ENCODE measurements at regions not wholly inside any gene's neighbourhood (a gene's known extent, or its start where the extent isn't known, plus 50 kb on each side); places are given as distances from the start of the nearest gene placed in this dataset.

GRCh38 chr6:132068766-132069165, 117.6 kb upstream of the CCN2 start:
- no peak overlapping the region for H3K4me3 Mint-ChIP-seq (ENCODE audit: unreplicated experiment)
- TF ChIP-seq CTCF (IDR thresholded peaks at IDR 0.05): no peak
- peaks cover 25% of the 10 kb centered on the region for H3K4me1 Mint-ChIP-seq (ENCODE audit: unreplicated experiment)
- peaks cover 3% of the 10 kb centered on the region for H3K9me3 Mint-ChIP-seq (ENCODE audit: unreplicated experiment)
- H3K27me3 Mint-ChIP-seq (ENCODE audit: unreplicated experiment): no peaks in the 10 kb centered on the region
- H3K36me3 Mint-ChIP-seq (ENCODE audit: unreplicated experiment): peaks cover 2% of the 10 kb centered on the region
- H3K27ac Mint-ChIP-seq (ENCODE audit: unreplicated experiment): peak overlapping the region; percentile 21
- DNase-seq (ENCODE audit: extremely low spot score, unreplicated experiment): no peak

GRCh38 chr6:132067286-132067685, 116.1 kb upstream of the CCN2 start:
- Mint-ChIP-seq H3K27me3 (ENCODE audit: unreplicated experiment) (no peaks in the 10 kb centered on the region), H3K4me3 (ENCODE audit: unreplicated experiment) (no peak overlapping the region), H3K4me1 (ENCODE audit: unreplicated experiment) (peaks cover 37% of the 10 kb centered on the region), H3K9me3 (ENCODE audit: unreplicated experiment) (peaks cover 3% of the 10 kb centered on the region), H3K36me3 (ENCODE audit: unreplicated experiment) (peaks cover 2% of the 10 kb centered on the region), H3K27ac (ENCODE audit: unreplicated experiment) (peak overlapping the region; percentile 38)
- no peak for TF ChIP-seq CTCF (IDR thresholded peaks at IDR 0.05)
- no peak for DNase-seq (ENCODE audit: extremely low spot score, unreplicated experiment)

GRCh38 chr6:132065556-132065955, 114.4 kb upstream of the CCN2 start:
- H3K36me3 Mint-ChIP-seq (ENCODE audit: unreplicated experiment): peaks cover 2% of the 10 kb centered on the region
- TF ChIP-seq CTCF (IDR thresholded peaks at IDR 0.05): no peak
- H3K4me1 Mint-ChIP-seq (ENCODE audit: unreplicated experiment): peaks cover 46% of the 10 kb centered on the region
- H3K9me3 Mint-ChIP-seq (ENCODE audit: unreplicated experiment): peaks cover 3% of the 10 kb centered on the region
- DNase-seq (ENCODE audit: extremely low spot score, unreplicated experiment): no peak
- no peak overlapping the region for H3K27ac Mint-ChIP-seq (ENCODE audit: unreplicated experiment)
- H3K27me3 Mint-ChIP-seq (ENCODE audit: unreplicated experiment): no peaks in the 10 kb centered on the region
- no peak overlapping the region for H3K4me3 Mint-ChIP-seq (ENCODE audit: unreplicated experiment)

GRCh38 chr6:132063738-132064137, 112.6 kb upstream of the CCN2 start:
- Mint-ChIP-seq H3K4me3 (ENCODE audit: unreplicated experiment) (no peak overlapping the region), H3K27ac (ENCODE audit: unreplicated experiment) (peak overlapping the region; percentile 31), H3K27me3 (ENCODE audit: unreplicated experiment) (no peaks in the 10 kb centered on the region), H3K4me1 (ENCODE audit: unreplicated experiment) (peaks cover 45% of the 10 kb centered on the region), H3K36me3 (ENCODE audit: unreplicated experiment) (peaks cover 2% of the 10 kb centered on the region), H3K9me3 (ENCODE audit: unreplicated experiment) (peaks cover 3% of the 10 kb centered on the region)
- DNase-seq (ENCODE audit: extremely low spot score, unreplicated experiment): no peak
- no peak for TF ChIP-seq CTCF (IDR thresholded peaks at IDR 0.05)

- Mint-ChIP-seq H3K4me1 (ENCODE audit: unreplicated experiment) (peaks cover 44% of the 10 kb centered on the region), H3K9me3 (ENCODE audit: unreplicated experiment) (peaks cover 3% of the 10 kb centered on the region)
- no peak for DNase-seq (ENCODE audit: extremely low spot score, unreplicated experiment)
Observed at GRCh38 chr6:132063204-132063603, 112.0 kb upstream of the CCN2 start.

More at GRCh38 chr6:132063204-132063603, 112.0 kb upstream of the CCN2 start:
- Mint-ChIP-seq H3K27ac (ENCODE audit: unreplicated experiment) (peak overlapping the region; percentile 31), H3K36me3 (ENCODE audit: unreplicated experiment) (peaks cover 2% of the 10 kb centered on the region), H3K4me3 (ENCODE audit: unreplicated experiment) (no peak overlapping the region), H3K27me3 (ENCODE audit: unreplicated experiment) (no peaks in the 10 kb centered on the region)
- no peak for TF ChIP-seq CTCF (IDR thresholded peaks at IDR 0.05)
